ENCODE measurements at regions not wholly inside any gene's neighbourhood (a gene's known extent, or its start where the extent isn't known, plus 50 kb on each side); places are given as distances from the start of the nearest gene placed in this dataset.
"Not testable (repeated sequence)": the region's sequence is repeated elsewhere in the genome, so short reads cannot be mapped to it uniquely, and the experiment has no call there.

GRCh38 chr20:39986173-39986904 lies 702.7 kb downstream of the MAFB start:
- no peak for DNase-seq (ENCODE audit: low spot score)

GRCh38 chr20:39985271-39985827 lies 703.7 kb downstream of the MAFB start:
- no peak for DNase-seq (ENCODE audit: low spot score)

DNA sequence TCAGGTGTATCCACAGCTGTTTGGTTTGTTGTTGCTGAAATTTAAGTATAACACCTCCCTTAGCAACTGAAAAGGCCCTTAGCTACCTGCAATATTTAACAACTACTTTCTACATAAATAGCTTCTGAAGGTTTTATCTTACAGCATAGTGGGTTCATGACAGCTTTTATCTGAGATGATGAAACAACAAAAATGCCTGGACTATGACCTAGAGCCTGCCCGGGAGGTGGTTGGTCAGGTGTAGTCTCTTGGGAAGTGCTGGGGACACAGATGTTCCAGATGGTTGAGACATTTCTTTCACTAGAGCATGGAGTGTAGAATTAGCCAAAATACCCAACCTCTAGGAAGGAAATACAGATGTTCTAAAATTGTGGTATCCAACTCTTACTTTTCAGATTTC lies 705.4 kb downstream of the MAFB start:
- DNase-seq (ENCODE audit: low spot score), result no peak

DNA sequence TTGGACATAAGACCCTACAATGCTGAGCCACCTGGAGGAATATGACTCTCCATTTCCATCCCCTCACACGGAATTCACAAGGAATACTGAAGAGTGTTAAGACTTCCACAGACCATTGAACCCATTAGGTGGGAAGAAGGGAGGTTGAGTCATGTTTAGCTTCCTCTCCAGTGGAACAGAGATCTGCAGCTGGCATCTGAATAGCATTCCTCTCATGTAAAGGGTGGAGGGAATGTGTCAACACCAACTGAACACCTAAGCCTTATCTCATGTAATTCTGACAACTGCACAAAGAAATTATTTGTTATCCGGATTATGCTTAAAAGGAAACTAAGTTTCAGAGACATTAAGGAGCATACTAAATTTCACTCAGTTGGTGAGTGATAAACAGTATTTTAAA lies 705.9 kb downstream of the MAFB start:
- no peak for DNase-seq (ENCODE audit: low spot score)

DNA sequence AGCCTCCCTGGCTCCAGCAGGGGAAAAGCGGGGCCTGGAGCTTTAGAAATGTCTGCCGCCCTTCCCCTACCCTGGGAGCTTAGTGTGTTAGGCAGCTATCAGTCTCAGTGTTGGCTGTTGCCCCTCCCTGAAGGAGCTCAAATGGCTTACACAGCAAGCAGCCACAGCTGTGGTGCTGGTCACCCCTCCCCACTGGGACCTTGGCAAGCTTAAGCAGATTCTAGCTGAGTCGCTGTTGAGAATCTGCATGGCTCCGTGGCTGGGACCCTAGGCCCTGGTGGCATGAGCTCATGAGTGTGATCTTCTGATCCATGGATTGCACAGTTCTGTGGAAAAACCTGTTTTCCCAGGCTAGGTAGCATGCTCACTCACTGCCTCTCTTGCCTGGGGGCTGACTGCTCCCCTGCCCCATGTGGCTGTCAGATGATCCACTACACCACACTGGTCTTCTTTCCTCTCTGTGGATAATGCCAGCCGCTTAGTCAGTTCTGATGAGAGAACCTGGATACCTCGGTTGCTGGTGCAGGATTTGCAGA lies 714.0 kb downstream of the MAFB start:
- DNase-seq (ENCODE audit: low spot score), result no peak

- no peak for DNase-seq (ENCODE audit: low spot score)
Observed at GRCh38 chr20:39968495-39968894, 720.5 kb downstream of the MAFB start.

- DNase-seq (ENCODE audit: low spot score), result no peak
Observed at GRCh38 chr20:39967806-39968205, 721.2 kb downstream of the MAFB start.

DNA sequence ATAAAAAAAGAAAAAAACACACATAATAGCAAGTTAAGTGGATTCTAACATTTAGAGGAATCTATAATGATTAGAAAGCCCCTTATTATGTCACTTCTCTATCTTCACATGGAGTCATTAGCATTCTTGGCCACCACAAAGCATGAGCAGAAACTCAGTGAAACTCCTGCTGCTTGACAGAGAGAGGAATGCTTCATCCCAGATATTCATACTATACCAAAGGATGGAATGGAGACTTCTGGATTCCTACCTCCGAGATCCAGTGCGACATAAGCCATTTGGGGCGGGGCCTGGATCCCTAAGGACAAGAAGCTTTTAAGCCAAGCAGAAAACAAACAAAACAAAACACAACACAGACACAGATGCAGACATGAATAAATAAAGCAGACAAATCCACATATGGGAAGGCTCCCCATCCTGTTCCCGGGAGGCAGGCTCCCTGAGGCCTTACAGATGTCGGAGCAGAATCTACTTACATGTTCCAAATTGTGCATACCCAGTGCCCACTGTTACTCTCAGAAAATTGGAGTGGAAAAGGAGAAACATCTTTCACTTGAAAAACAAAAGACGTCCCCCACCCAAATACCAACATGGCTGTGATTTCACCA lies 727.3 kb downstream of the MAFB start:
- DNase-seq (ENCODE audit: low spot score), result no peak

- no peak for DNase-seq (ENCODE audit: low spot score)
Observed at GRCh38 chr20:39960522-39961428, 728.3 kb downstream of the MAFB start.

- not testable (repeated sequence) for DNase-seq (ENCODE audit: low spot score)
Observed at GRCh38 chr20:39957911-39958310, 731.1 kb downstream of the MAFB start.

DNA sequence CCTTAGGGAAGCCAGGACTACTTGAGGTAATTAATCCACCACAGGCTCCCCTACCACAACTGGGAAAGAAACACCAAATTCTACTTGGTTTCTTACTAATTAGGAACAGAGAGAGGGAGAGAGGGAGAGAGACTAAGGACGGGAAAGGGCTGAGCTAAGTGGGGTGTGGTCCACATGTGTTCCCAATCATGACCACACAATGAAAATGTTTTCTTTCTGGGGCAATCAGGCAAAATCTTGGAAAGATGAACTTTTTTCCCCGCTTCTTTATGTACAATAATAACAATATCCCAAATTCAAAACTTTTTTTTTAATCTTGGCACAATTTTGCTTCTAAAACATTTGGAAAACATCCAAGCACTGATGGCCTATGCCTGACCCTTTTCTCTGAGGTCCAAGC lies 734.4 kb downstream of the MAFB start:
- no peak for DNase-seq (ENCODE audit: low spot score)

GRCh38 chr20:39946931-39947330 lies 742.1 kb downstream of the MAFB start:
- DNase-seq (ENCODE audit: low spot score), result no peak

DNA sequence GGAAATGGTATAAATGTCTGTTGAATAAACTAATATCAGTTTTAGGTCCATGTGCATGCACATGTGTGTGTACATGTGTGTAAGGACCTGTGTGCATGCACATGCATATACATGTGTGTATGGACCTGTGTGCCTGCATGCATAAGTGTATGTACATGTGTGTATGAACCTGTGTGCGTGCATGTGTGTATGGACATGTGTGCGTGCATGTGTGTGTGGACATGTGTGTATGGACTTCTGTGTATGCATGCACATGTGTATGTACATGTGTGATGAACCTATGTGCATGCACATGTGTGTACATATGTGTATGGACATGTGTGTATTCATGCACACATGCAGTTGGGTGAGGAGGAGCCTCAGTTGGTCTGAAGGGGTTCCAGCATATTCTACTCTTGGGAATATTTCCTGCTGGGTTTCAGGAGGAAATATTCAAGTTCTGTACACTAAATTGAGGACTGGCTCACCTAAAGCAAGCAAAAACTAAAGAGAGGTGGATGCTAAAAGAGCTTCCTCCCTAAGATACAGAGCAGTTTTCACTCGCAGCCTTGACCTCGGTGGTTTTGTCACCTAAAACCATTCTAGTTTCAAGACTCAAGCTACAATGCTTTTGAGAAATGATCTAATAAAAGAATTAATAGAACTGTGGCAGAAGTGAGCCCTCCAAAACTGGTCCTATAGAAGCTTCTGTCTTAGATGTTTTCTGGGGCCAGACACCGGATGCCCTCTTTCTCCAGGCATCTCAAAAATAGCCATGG lies 742.8 kb downstream of the MAFB start:
- DNase-seq (ENCODE audit: low spot score), result no peak

- DNase-seq (ENCODE audit: low spot score), result no peak
Observed at GRCh38 chr20:39944861-39945260, 744.2 kb downstream of the MAFB start.

- no peak for DNase-seq (ENCODE audit: low spot score)
Observed at GRCh38 chr20:39943336-39943735, 745.7 kb downstream of the MAFB start.

- DNase-seq (ENCODE audit: low spot score), result no peak
Observed at GRCh38 chr20:39941245-39941644, 747.8 kb downstream of the MAFB start.

DNA sequence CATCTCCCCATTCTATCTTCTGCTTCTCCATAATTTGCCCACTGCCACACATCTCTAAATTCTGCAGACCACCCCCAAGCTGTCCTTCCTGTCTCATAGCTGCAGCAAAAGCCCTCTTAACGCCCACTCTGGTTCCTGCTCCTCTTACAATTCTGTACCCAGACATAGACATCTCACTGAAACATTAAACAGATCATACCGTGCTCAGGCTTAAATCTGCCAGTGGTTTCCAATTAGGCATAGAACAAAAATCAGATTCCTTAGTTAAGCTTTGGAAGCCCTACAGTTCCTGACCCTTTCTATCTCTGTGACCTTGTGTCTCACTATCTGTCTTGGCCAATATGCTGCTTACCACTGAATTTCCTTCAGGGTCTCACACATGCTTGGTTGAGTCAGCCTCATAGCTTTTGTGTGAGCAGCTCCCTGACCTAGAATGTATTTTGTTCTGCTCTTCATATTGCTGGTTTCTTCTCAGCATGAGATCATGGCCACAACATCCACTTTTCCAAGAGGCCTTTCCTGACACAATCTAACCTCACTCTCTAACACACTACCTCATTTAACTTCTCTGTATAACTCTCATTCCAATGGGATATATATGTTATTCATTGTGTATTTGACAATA lies 749.7 kb downstream of the MAFB start:
- no peak for DNase-seq (ENCODE audit: low spot score)

GRCh38 chr20:39936401-39936800 lies 752.6 kb downstream of the MAFB start:
- DNase-seq (ENCODE audit: low spot score), result no peak

DNA sequence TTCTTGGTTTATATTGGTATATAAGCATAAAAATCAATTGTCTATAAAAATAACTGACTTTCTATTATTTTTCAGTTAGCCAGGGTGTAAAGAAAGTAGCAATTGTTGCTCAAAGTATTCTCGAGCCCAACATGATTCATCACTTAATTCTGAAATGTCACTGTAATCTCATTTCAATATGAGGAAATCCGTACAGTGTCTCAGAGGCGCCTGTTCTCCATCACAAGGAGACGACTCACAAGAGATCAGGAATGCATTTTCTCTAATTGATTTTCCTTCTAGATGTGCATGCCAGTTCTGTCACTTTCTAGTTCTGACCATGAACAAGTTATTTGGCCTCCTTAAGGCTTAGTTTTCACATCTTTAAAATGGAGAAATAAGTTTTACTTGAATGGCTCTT lies 753.1 kb downstream of the MAFB start:
- no peak for DNase-seq (ENCODE audit: low spot score)

DNA sequence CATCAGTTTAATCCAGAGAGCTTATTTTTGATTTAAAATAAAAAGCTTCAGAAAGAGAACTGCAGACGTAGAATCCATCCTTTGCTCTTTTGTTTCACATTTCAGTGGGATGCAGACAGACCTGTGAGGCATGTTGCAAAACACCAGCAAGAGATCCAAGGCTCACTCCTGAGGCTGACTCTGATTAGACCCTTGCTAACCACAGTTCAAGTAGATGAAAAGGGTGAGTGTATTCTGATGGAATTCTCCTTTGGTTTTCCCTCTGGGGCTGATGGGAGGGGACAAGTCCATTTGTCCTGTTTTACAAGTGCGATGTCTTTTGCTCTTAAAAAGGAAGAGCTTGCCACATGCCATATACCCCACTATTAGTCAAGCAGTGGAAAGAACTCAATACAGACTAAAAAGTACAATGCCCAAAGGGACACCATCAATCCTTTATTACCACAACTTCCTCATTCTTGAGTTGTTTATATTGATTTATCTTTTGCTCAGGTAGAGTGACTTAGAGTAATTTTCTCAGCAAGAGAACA lies 772.7 kb downstream of the MAFB start:
- DNase-seq (ENCODE audit: low spot score), result no peak

GRCh38 chr20:39913274-39913673 lies 775.8 kb downstream of the MAFB start:
- DNase-seq (ENCODE audit: low spot score), result no peak

Data from RKO (cell line).